Renal pelvis (tissue), 1 donor: ENCODE measurements at regions not wholly inside any gene's neighbourhood (a gene's known extent, or its start where the extent isn't known, plus 50 kb on each side); places are given as distances from the start of the nearest gene placed in this dataset.

Source experiments
- DNase-seq: peaks from one replicate; pipeline ENCODE4 v3.0.0-alpha.2; 2013

DNA sequence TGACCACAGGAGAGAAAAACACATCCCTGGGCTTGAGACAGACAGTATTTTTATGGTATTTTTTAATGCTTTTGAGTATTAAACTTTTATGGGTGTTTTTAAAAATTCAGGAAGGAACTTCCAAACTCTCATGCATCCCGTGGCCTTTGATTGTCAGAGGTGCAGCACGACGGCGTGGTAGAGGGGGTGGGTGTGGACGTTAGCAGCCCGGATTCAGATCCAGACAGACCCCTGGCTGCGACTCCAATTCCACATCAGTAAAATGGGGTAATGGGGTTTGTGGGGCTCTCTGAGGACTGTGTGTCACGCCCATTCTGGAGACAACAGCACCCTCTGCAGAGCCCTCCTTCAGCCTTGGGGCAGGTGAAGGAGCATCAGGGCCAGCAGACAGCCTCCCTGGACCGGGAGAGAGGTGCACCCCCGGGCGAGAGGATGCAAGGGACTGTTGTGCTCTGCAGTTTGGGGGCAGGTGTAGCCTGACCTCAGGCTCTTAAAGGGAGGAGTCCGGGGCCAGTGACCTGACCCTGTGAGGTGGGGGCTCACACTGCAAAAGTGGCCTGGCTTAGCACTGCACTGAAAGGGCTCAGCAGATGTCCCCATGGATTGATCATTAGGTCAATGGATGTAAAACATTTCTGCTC is 1024.3 kb downstream of the TBC1D22A start:
- no peak for DNase-seq

GRCh38 chr22:47784991-47785390 is 1022.5 kb downstream of the TBC1D22A start:
- DNase-seq, result no peak

GRCh38 chr22:47784367-47784983 is 1022.0 kb downstream of the TBC1D22A start:
- no peak for DNase-seq

DNA sequence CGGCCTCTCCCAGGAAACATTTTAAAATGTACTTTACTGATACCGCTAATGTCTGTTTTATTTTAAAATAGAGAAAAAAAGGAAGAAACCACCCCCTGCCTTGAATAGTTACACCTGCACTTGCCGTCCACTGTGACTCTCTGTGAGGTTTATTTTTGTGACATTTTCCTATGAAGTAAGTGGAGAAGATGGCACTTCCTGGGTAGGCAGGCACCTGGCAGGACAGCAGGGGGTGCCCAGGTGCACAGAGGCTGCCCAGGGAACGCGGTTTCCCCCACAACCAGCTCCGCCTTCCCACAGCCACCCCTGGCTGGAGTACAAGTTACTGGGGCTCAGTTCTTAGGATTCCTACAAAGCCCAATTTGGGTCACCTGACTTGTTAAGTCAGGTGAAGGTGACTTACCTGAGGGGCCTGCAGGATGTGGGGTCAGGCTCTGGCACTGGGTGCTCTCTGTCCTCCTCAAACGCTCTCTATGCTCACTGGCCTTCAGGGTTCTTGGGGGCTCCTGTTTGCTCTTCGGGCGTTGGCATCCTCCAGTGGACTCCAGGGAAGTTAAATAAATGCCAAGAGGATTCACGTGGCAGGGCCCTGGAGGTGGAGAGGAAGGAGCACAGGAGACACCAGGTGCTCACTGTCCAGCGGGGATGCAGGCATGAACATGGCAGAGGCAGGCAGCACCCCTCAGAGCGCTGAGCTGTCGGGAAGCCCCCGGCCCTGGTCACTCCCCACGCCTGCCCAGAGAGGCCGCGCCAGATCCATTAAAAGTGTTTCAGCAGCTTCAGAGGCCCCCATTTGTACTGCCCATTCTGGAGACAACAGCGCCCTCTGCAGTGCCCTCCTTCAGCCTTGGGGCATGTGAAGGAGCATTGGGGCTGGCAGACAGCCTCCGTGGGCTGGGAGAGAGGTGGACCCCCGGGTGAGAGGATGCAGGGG is 1021.2 kb downstream of the TBC1D22A start:
- no peak for DNase-seq

- no peak for DNase-seq
These were observed 1020.1 kb downstream of the TBC1D22A start for GRCh38 chr22:47782328-47783075.

- no peak for DNase-seq
These were observed 1019.1 kb downstream of the TBC1D22A start for GRCh38 chr22:47781427-47782111.

DNA sequence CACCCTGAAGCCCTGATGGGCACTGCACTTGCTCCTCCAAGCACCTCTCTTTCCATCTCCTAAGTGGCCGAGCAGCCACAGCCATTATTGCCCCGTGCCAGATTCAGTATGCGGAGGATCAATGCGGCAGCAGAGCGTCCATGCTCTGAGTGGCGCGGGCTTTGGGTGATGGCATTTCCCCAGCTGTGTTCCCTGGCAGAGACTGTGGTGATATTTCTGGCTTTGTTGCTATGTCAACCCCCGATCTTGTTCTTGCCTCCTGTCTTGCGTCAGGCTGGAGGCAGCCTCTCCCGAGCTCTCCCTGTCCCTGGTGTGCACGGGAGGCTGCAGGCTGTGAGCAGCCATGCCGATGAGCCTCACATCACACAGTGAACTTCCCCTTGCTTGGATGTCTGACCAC is 1018.6 kb downstream of the TBC1D22A start:
- no peak for DNase-seq

DNA sequence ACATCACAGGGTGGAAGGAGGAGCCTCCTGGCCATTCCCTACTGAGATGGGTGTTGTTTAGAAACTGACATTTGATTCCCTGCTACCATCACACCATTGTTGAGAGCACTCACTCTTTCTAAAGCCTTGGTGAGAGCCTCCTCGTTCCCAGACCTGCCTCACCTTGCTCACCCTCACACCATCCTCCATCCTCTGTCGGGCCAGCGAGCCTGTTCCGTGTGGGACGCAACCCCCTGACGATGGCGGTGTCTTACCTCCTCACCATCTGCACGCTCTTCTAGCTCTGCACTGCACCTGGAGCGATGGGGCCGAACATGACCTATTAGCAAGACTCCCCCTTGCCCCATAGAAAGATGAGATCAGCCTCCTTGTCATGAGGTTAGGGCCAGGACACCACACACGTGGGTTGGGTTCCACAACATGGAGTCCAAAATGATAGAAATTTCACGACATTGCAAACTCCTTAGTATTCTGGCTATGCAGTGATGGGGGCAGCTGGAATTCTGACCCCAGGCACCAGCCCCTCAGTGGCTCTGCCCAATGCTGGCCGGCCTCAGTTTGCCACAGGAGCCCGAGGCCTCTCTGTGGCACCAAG is 1017.9 kb downstream of the TBC1D22A start:
- DNase-seq, result no peak

GRCh38 chr22:47779474-47779873 is 1017.0 kb downstream of the TBC1D22A start:
- DNase-seq, result no peak

DNA sequence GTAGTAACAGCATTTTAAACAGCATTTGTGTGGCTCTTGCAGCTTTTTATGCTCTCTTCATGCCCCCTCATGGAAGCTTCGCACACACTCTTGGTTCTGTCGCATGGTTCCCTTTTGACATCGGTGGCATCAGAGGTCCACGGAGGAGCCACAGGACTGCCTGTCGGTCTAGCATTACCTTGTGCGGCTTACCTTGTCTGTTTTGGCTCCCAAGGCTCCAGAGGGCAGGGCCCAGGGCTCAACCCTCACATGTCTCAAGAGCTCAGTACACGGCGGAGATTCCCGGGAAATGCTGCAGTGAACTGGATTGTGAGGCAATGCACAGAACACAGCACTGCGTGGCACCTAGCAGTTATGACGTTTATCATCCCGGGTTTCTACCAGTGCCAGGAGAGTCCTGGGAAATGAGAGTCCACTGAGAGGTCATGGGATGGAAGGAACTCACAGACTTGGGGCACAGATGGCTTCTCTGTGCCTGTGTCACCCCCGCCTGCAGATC is 1015.8 kb downstream of the TBC1D22A start:
- DNase-seq, result no peak

- DNase-seq, result no peak
These were observed 1015.0 kb downstream of the TBC1D22A start for GRCh38 chr22:47777426-47777825.

DNA sequence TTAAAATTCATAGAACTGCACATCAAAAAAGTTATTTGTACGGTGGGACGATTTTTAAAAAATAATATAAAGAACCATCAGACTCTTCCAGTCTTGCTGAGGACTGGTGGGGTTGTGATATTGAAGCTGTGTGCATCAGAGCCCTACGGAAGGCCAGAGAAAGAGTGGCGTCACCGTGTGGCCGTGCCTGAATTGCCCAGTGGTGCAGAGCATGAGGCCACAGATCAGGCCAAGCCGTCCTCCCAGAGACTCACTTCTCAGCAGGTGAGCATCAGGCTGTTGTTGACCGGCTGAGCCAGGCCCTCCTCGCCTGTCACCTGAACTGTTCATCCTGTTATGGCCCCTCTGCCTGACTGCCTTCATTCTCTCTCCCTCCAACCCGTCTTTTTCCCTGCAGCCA is 1013.9 kb downstream of the TBC1D22A start:
- DNase-seq, result no peak

DNA sequence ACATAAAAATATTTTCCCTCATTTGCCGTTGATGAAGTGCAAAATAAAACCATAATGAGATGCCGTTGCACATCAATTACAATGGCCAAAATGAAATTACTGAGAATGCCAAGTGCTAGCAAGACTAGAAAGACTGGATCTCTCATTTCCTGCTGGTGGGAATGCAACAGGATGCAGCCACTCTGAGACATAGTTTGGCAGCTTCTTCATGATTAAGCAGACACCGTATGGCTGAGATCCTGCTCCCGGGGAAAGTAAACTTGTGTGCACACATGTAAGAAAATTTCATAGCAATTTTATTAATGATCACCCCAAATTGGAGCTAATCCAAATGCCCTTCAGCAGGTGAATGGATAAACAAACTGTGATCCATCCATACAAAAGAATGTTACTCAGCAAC is 1013.2 kb downstream of the TBC1D22A start:
- no peak for DNase-seq

DNA sequence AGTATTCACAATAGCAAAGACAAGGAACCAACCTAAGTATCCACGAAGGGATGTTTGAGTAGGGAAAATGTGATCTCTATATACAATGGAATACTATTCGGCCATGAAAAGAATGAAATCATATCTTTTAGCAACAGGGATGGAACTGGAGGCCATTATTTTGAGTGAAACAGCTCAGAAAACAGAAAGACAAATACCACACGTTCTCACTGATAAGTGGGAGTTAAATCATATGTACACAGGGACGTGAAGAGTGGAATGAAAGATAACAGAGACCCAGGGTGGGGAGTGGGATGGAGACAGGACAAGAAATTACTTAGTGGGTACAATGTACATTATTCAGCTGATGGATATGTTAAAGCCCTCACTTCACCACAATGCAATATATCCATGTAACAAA is 1012.7 kb downstream of the TBC1D22A start:
- no peak for DNase-seq

DNA sequence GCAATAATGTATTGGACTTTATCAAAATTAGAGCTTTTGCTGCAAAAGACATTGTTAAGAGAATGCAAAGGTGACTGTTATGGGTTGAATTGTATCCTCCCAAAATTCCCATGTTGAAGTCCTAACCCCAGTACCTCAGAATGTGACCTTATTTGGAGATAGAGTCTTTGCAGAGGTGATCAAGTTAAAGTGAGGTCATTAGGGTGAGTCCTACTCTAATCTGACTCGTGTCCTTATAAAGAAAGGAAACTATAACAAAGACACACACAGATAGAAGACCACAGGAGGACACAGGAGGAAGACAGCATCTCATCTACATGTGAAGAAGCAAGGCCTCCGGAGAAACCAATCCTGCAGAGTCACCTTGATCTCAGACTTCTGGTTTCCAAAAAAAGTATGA is 1011.2 kb downstream of the TBC1D22A start:
- no peak for DNase-seq

DNA sequence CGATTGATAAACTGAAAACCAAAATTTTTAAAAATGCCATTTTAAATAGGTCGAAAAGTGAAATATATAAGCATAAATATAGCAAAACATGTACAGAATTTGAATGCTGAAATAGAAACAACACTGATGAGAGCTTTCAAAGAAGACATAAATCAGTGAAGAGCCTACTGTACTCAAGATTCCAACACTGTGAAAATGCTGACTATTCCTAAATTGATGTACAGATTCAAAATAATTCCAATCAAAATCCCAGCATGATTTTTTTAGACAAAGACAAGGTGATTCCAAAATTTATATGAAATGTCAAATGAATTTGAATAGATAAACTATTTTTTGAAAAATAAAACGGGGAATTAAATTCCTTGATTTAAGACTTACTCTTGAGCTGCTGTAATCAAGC is 1010.4 kb downstream of the TBC1D22A start:
- no peak for DNase-seq

DNA sequence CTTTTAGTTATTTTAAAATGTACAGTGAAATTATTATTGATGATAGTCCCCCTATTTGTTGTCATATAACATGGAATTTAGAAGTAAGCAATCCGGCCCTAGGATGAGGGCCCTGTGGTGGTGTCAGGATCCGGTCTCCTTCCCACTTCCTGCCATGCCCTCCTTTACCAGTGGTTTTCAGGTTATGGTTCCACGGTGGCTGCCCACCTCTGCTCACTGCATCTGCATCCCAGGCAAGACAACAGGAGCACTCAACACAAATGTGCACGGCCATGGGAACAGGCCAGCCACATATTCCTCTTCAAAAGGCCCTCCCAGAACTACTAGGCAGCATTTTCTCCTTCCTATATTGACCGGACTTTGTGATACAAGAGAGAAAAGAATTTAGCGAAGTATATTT is 1007.2 kb downstream of the TBC1D22A start:
- DNase-seq, result no peak

DNA sequence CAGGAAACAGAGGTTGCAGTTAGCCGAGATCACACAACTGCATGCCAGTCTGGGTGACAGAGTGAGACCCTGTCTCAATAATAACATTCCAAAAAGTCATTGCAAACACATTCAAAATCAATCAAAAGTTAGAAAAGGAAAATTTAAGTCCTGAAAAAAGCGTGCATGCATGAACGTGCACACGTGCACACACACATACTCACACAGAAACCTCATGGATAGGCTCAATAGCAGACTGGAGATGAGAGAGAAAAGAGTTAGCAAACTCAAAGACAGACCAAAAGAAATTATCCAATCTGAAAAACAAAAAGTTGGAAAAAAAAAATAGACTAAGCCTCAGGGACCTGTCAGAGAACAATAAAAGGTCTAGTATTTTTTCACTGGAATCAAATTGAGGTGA is 1005.6 kb downstream of the TBC1D22A start:
- DNase-seq, result no peak

DNA sequence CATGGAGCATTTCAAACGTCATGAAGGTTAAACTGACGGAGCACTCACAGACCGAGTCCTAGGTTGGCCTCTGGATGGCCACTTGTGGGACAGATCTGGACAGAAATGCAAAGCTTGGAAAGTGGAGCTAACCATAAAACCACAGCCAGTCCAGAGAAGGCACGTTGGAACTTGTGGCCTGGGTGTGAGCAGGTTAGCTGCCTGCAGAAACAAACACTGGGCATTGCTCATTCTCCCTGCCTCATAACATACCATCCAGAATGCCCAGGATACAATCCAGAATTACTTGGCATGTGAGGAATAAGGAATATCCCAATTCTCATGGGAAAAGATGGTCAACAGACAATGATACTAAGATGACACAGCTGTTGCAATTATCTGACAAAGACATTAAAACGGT is 1005.0 kb downstream of the TBC1D22A start:
- no peak for DNase-seq

DNA sequence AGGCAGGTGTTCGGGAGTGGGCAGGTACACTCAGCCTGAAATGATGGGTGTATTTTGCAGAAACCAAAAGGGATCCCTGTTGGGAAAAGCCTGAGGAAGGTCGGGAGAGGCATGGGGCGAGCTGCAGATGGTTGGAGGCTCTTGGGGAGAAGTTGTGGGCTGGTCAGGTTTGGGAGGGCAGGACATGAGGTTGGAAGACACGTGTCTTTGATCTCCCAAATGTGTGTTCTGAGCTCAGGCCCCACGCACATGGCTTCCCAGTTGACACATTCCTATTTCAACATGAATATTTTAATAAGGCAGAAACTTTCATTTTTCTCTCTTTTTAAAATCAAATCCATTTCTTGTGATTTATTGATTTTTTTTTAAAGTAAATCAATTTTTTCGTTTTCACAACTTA is 1003.3 kb downstream of the TBC1D22A start:
- DNase-seq, result no peak

GRCh38 chr22:47762141-47762540 is 999.7 kb downstream of the TBC1D22A start:
- DNase-seq, result no peak
